ENCODE measurements at regions not wholly inside any gene's neighbourhood (a gene's known extent, or its start where the extent isn't known, plus 50 kb on each side); places are given as distances from the start of the nearest gene placed in this dataset.

DNA sequence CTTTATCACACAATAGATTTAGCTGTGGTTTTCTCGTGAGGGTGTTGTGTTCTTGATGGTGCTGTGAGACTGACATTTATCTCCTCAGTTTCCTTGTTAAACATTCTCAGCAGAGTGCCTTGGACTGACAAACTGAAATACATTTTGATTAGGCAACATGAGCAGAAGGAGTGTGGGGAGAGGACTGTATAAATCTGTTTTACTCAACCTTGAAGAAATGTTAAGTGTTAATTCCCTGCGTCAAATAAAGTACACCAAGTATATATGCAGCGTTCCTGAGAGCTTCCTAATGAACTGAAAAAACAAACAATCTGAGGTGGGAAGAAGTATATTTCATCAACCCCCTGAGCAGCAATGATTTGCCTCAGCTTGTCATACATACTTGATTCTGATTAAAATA, 540.3 kb upstream of the B3GALT2 start:
- no peak for TF ChIP-seq TAF1 (IDR thresholded peaks at IDR 0.05; ENCODE audit: borderline replicate concordance, insufficient read depth, low read length)
- no peak for TF ChIP-seq FOXP2 (optimal IDR thresholded peaks at IDR 0.05; ENCODE audit: borderline replicate concordance, extremely low read depth, extremely low read length, insufficient read depth)
- no peak for TF ChIP-seq SIN3A (IDR thresholded peaks at IDR 0.05; ENCODE audit: borderline replicate concordance, insufficient read depth, low read length)

DNA sequence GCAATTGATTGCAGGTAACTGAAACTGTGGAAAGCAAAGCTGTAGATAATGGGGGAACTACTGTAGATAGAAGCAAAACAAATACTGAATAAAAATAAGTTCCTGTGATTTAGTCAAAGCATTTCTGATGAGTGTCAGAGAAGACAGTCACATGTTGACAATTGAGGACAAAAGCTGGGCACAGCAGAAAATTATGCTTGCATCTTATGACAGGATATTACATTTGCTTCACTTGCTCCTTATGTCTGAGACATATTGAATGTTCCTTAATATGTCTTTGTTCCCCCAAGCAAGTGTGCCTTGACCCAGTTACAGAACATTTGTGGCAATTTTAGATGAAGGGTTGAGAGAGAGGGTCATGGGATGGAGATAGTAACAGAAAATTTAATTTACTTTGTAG, 526.0 kb upstream of the B3GALT2 start:
- no peak for TF ChIP-seq TAF1 (IDR thresholded peaks at IDR 0.05; ENCODE audit: borderline replicate concordance, insufficient read depth, low read length)
- no peak for TF ChIP-seq POLR2AphosphoS5 (IDR thresholded peaks at IDR 0.05; ENCODE audit: low read depth, low read length)
- no peak for TF ChIP-seq FOXP2 (optimal IDR thresholded peaks at IDR 0.05; ENCODE audit: borderline replicate concordance, extremely low read depth, extremely low read length, insufficient read depth)
- no peak for TF ChIP-seq SIN3A (IDR thresholded peaks at IDR 0.05; ENCODE audit: borderline replicate concordance, insufficient read depth, low read length)
- TF ChIP-seq, protein P1, sequence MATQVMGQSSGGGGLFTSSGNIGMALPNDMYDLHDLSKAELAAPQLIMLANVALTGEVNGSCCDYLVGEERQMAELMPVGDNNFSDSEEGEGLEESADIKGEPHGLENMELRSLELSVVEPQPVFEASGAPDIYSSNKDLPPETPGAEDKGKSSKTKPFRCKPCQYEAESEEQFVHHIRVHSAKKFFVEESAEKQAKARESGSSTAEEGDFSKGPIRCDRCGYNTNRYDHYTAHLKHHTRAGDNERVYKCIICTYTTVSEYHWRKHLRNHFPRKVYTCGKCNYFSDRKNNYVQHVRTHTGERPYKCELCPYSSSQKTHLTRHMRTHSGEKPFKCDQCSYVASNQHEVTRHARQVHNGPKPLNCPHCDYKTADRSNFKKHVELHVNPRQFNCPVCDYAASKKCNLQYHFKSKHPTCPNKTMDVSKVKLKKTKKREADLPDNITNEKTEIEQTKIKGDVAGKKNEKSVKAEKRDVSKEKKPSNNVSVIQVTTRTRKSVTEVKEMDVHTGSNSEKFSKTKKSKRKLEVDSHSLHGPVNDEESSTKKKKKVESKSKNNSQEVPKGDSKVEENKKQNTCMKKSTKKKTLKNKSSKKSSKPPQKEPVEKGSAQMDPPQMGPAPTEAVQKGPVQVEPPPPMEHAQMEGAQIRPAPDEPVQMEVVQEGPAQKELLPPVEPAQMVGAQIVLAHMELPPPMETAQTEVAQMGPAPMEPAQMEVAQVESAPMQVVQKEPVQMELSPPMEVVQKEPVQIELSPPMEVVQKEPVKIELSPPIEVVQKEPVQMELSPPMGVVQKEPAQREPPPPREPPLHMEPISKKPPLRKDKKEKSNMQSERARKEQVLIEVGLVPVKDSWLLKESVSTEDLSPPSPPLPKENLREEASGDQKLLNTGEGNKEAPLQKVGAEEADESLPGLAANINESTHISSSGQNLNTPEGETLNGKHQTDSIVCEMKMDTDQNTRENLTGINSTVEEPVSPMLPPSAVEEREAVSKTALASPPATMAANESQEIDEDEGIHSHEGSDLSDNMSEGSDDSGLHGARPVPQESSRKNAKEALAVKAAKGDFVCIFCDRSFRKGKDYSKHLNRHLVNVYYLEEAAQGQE (IDR thresholded peaks at IDR 0.05; ENCODE audit: insufficient read depth in 1 of 2, low read depth in 2 of 2, low read length in 2 of 2): no peak

DNA sequence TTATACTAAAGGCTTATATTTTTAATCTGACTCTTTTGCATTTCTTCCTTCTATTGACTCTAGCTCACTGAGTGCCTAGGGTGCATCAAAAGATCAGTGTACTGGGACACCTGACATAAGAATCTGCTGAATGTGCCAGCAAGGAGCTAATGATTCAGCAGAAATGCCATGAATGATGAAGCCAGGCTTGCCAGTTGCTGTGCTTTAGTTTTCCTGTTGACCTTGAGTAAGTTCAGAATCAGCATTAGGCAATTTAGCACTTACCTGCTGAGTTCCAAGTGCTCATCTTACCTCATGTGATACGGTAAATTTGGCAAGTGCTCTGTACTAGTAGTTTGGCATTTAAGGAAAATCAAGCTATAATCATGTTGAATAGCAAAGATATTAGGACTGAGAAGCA, 523.2 kb upstream of the B3GALT2 start:
- TF ChIP-seq, protein P1 (IDR thresholded peaks at IDR 0.05; ENCODE audit: insufficient read depth in 1 of 2, low read depth in 2 of 2, low read length in 2 of 2): no peak
- TF ChIP-seq SIN3A (IDR thresholded peaks at IDR 0.05; ENCODE audit: borderline replicate concordance, insufficient read depth, low read length) (no peak), POLR2AphosphoS5 (IDR thresholded peaks at IDR 0.05; ENCODE audit: low read depth, low read length) (no peak), FOXP2 (optimal IDR thresholded peaks at IDR 0.05; ENCODE audit: borderline replicate concordance, extremely low read depth, extremely low read length, insufficient read depth) (no peak), TAF1 (IDR thresholded peaks at IDR 0.05; ENCODE audit: borderline replicate concordance, insufficient read depth, low read length) (no peak)

DNA sequence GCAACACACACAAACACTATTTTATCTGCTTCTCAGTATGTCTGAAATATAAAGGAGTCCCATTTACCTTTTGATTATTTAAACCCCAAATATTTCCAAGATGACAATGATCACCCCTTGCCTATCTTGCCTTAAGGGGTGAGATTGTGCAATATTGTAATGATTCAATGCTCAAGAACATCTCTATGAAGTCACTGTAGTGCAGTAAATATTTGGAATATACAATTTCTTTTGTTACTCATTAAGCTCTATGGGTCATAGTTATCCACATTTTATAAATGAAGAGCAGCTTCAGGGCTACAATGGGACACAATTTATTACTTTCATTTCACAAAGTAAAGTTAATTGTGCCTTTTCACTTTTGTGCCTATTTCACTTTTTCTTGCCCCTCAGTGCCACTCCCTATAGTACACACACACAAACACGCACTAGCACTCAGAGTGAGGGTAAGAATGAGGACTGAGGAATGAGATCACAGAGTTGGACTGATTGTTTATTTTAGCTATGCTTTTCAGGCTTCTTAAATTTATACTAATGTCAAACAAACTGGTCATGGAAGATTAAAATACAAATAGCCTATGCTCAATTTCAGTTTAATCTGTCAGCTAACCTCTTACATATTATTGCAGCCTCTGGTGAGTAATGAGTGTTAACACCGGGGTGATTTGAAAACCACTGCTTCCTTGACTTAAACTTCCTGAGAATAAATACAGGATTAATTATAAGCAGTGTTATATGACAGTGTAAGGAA, 521.0 kb upstream of the B3GALT2 start:
- no peak for TF ChIP-seq POLR2AphosphoS5 (IDR thresholded peaks at IDR 0.05; ENCODE audit: low read depth, low read length)
- TF ChIP-seq, protein P1 (IDR thresholded peaks at IDR 0.05; ENCODE audit: insufficient read depth in 1 of 2, low read depth in 2 of 2, low read length in 2 of 2): no peak
- TF ChIP-seq SIN3A (IDR thresholded peaks at IDR 0.05; ENCODE audit: borderline replicate concordance, insufficient read depth, low read length): no peak
- TF ChIP-seq FOXP2 (optimal IDR thresholded peaks at IDR 0.05; ENCODE audit: borderline replicate concordance, extremely low read depth, extremely low read length, insufficient read depth): no peak
- TF ChIP-seq TAF1 (IDR thresholded peaks at IDR 0.05; ENCODE audit: borderline replicate concordance, insufficient read depth, low read length): no peak

DNA sequence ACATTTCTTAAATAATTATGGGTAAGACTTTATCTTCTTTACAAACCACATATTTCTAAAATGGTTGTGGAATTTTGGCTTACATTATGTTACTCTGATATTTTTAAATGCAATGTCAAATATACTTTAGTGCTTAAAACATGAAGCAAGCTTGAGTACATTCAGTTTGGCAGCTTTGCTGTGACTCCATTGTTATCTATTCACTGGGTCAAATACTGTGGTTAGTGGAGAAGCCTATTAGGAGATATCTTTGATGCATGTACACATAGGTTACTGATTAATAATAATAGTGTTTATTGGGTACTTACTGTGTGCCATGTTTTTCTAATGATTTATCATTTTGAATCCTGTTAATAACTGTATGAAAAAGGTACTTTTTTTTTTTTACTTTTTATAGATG, 520.4 kb upstream of the B3GALT2 start:
- TF ChIP-seq POLR2AphosphoS5 (IDR thresholded peaks at IDR 0.05; ENCODE audit: low read depth, low read length): no peak
- TF ChIP-seq TAF1 (IDR thresholded peaks at IDR 0.05; ENCODE audit: borderline replicate concordance, insufficient read depth, low read length): no peak
- no peak for TF ChIP-seq FOXP2 (optimal IDR thresholded peaks at IDR 0.05; ENCODE audit: borderline replicate concordance, extremely low read depth, extremely low read length, insufficient read depth)
- TF ChIP-seq, protein P1 (IDR thresholded peaks at IDR 0.05; ENCODE audit: insufficient read depth in 1 of 2, low read depth in 2 of 2, low read length in 2 of 2): no peak
- no peak for TF ChIP-seq SIN3A (IDR thresholded peaks at IDR 0.05; ENCODE audit: borderline replicate concordance, insufficient read depth, low read length)
